ENCODE measurements at regions not wholly inside any gene's neighbourhood (a gene's known extent, or its start where the extent isn't known, plus 50 kb on each side); places are given as distances from the start of the nearest gene placed in this dataset.

DNA sequence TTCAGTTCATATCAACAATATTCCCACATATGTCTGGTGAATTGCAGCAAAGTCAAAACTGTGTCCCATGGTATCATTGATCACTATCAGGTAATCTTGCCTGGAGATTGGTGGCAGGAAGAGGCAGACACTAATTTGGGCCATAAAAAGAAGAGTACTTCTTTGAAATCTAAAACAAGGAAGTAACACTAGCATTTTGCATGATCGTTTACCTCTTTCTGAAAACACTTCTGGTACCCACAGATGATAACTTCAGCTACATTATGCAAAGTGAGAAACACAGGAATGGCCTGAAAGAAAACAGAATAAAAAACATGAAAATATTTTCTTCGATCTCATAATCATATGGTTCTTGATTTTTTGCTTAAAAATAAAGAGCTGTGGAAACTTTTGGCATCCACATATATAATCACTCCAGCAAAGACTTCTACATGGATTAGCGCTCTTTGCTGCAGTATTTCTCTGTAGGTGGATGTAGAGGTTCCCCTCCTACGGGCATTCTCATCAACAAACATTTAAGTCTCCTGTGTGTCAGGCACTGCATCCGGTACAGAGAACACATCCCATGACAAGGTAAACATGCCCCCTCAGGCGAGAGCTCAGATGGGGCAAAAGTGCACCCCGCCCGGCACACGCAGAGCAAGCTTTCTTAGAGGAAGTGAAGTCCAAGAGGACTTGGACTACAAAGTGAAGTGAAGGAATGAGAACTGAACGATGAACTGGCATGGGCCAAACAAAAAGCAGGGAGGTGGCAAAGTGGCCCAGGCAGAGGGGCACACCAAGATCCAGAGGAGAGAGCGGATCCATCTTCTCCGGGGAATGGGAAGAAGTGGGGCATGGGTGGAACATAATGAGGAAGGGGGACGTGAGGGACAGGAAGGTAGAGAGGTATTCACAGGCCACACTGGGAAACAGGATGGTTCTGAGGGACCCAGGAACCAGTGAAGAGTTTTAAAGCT, 68.0 kb upstream of the RIOK3 start:
- DNase-seq (ENCODE audit: low read depth in 2 of 3, low spot score in 2 of 3) = no peak

DNA sequence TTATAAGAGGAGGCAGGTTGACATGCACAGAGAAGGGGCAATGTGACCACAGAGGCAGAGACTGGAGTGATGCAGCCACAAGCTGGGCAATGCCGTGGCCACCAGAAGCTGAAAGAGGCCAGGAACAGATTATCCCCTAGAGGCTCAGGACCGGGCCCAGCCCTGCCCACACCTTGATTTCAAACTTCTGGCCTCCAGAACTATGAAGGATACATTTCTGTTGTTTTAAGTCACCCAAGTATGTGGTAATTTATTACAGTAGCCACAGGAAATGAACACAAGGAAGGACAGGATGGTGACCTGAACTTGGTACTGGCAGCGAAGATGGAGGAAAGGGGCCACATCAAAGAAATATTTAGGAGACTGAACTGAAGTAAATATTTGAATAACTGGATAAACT, 66.8 kb upstream of the RIOK3 start:
- DNase-seq (ENCODE audit: low read depth in 2 of 3, low spot score in 2 of 3) = no peak

DNA sequence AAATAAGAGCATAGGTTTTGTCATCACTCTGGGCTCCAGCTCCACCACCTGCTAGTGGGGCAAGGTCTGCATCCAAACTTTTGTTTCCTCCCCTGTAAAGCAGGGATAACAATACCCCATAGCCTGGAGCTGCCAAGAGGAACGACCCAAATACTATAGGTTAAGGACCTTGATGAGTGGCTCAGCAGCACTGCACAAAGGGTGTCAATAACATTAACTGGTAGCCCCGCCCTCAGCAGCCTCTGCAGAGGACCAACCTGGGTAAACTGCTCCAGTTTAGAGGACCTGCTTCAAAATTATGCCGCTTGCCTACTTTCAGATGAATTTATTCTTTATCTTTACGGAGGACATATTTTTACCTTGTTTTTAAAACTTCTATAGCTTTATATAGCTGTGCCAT, 65.8 kb upstream of the RIOK3 start:
- DNase-seq (ENCODE audit: low read depth in 2 of 3, low spot score in 2 of 3) = no peak

DNA sequence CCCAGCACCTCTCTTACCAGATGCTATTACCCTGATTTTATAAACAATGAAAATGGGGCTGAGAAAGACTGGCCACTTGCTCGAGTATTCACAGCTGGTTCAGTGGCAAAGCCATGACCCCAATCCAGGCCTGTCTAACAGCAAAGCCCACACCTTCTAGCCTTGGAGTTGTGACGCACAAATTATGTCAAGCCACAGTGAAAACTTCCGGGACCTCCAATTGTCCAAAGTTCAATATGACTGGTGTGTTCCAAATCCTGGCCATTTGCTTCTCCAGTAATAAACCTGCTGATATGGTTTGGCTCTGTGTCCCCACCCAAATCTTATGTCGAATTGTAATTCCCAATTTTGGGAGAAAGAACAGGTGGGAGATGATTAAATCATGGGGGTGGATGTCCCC, 64.7 kb upstream of the RIOK3 start:
- DNase-seq (ENCODE audit: low read depth in 2 of 3, low spot score in 2 of 3) = no peak

DNA sequence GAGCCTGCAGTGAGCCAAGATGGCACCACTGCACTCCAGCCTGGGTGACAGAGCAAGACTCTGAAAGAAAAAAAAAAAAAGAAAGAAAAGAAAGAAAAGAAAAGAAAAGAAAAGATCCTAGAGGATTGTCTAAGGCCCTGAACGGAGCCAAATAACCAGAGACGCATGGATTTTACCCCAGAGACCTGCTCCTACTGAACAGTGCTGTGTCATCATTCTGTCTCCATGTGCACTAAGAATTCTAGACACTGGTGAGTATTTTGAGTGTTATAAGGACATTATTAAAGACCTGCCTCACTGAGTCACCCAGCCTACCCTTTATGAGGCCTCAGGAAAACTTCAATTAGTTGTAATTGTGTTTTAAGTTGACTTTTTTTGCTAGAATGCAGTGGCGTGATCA, 61.9 kb upstream of the RIOK3 start:
- no peak for DNase-seq (ENCODE audit: low read depth in 2 of 3, low spot score in 2 of 3)

DNA sequence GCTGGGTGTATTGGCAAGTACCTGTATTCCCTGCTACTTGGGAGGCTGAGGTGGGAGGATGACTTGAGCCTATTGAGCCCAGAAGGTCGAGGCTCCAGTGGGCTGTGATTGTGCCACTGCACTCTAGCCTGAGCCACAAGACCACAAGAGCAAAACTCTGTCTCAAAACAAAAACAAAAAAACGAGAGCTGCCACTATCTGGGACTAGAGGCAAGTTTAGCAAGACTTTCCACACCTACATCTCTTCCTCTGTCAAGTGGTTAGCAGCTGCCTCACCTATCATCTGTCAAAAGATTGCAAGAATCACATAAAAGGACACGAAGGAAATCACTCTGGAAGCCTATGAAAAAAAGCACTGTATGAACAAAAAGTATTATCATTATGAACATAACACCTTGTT, 55.2 kb upstream of the RIOK3 start:
- DNase-seq (ENCODE audit: low read depth in 2 of 3, low spot score in 2 of 3) = no peak

GRCh38 chr18:23398401-23398800, 54.7 kb upstream of the RIOK3 start:
- DNase-seq (ENCODE audit: low read depth in 2 of 3, low spot score in 2 of 3) = no peak

DNA sequence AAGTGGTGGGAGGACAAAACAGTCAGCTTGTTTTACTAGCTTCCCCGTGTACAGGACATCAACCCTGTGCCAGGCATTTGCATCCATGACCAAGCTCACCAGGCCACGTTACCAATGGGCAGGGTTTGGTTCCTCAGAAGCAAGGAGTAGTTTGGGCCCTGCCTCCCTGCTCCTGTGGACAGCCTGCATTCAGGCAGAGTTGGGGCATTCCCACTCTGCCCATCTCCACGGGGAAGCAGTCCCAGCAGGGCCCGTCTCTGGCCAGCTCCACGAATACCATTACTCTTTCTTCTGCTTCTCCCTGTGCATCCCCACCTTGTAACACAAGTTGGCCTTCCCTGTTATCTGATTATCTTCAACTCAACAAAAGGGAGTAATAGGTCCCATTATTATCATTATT, 54.0 kb upstream of the RIOK3 start:
- DNase-seq (ENCODE audit: low read depth in 2 of 3, low spot score in 2 of 3) = no peak

- no peak for DNase-seq (ENCODE audit: low read depth in 2 of 3, low spot score in 2 of 3)
These were observed 52.2 kb upstream of the RIOK3 start for GRCh38 chr18:23400918-23401317.

GRCh38 chr18:23401400-23402347, 51.4 kb upstream of the RIOK3 start:
- DNase-seq (ENCODE audit: low read depth in 2 of 3, low spot score in 2 of 3) = no peak
